ENCODE measurements at regions not wholly inside any gene's neighbourhood (a gene's known extent, or its start where the extent isn't known, plus 50 kb on each side); places are given as distances from the start of the nearest gene placed in this dataset.
"Not testable (repeated sequence)": the region's sequence is repeated elsewhere in the genome, so short reads cannot be mapped to it uniquely, and the experiment has no call there.

GRCh38 chr4:156298230-156298629 is 344.6 kb upstream of the CTSO start:
- peak; percentile 88 for DNase-seq

- no peak for DNase-seq
These were observed 342.1 kb upstream of the CTSO start for GRCh38 chr4:156295676-156296195.

GRCh38 chr4:156294577-156294976 is 340.9 kb upstream of the CTSO start:
- DNase-seq = peak; percentile 50

GRCh38 chr4:156293657-156294297 is 340.1 kb upstream of the CTSO start:
- no peak for DNase-seq

- DNase-seq = no peak
These were observed 337.7 kb upstream of the CTSO start for GRCh38 chr4:156291317-156291716.

GRCh38 chr4:156290811-156291210 is 337.1 kb upstream of the CTSO start:
- no peak for DNase-seq

GRCh38 chr4:156290026-156290425 is 336.4 kb upstream of the CTSO start:
- DNase-seq = not testable (repeated sequence)

- DNase-seq = no peak
These were observed 327.0 kb upstream of the CTSO start for GRCh38 chr4:156280686-156281085.

- DNase-seq = no peak
These were observed 311.7 kb upstream of the CTSO start for GRCh38 chr4:156265407-156265806.

- DNase-seq = no peak
These were observed 307.6 kb upstream of the CTSO start for GRCh38 chr4:156261230-156261629.

- peak; percentile 59 for DNase-seq
These were observed 301.8 kb upstream of the CTSO start for GRCh38 chr4:156255230-156256007.

GRCh38 chr4:156252358-156252921 is 298.8 kb upstream of the CTSO start:
- no peak for DNase-seq

- no peak for DNase-seq
These were observed 297.9 kb upstream of the CTSO start for GRCh38 chr4:156251373-156252065.

- no peak for DNase-seq
These were observed 295.3 kb upstream of the CTSO start for GRCh38 chr4:156248917-156249316.

GRCh38 chr4:156247470-156247869 is 293.8 kb upstream of the CTSO start:
- DNase-seq = no peak

GRCh38 chr4:156243015-156243414 is 289.3 kb upstream of the CTSO start:
- DNase-seq = no peak

- DNase-seq = no peak
These were observed 288.7 kb upstream of the CTSO start for GRCh38 chr4:156242390-156242789.

GRCh38 chr4:156241896-156242295 is 288.2 kb upstream of the CTSO start:
- DNase-seq = no peak

GRCh38 chr4:156238171-156238570 is 284.5 kb upstream of the CTSO start:
- no peak for DNase-seq

- DNase-seq = no peak
These were observed 283.6 kb upstream of the CTSO start for GRCh38 chr4:156237231-156237630.

GRCh38 chr4:156230176-156230575 is 276.5 kb upstream of the CTSO start:
- DNase-seq = no peak

- DNase-seq = no peak
These were observed 275.0 kb upstream of the CTSO start for GRCh38 chr4:156228676-156229075.

GRCh38 chr4:156227321-156227720 is 273.7 kb upstream of the CTSO start:
- DNase-seq = no peak
